B cell (primary cell): ENCODE measurements at regions not wholly inside any gene's neighbourhood (a gene's known extent, or its start where the extent isn't known, plus 50 kb on each side); places are given as distances from the start of the nearest gene placed in this dataset.

ENCODE experiments used
- CTCF ChIP-seq: fragments of 200-600 bp; IDR thresholded peaks from one replicate; pipeline ENCODE4 v1.8.0; 2022; ENCODE audit warnings: antibody characterized with exemption, mild to moderate bottlenecking
- EZH2 ChIP-seq: IDR thresholded peaks from 2 replicates; pipeline ENCODE4 v1.6.1; 2012; ENCODE audit warnings: borderline replicate concordance, low read depth, mild to moderate bottlenecking, moderate library complexity, low read length; ENCODE audit not compliant: insufficient read depth, poor library complexity, severe bottlenecking

GRCh38 chr5:179485845-179486575, 64.3 kb upstream of the RUFY1 start:
- TF ChIP-seq CTCF, result no peak
- no peak for TF ChIP-seq EZH2
